ENCODE measurements at regions not wholly inside any gene's neighbourhood (a gene's known extent, or its start where the extent isn't known, plus 50 kb on each side); places are given as distances from the start of the nearest gene placed in this dataset.

GRCh38 chr13:53490752-53491151 is 462.1 kb downstream of the OLFM4 start:
- TF ChIP-seq HDAC6 (IDR thresholded peaks at IDR 0.05; ENCODE audit: low read depth, low read length) (no peak), ATF2 (IDR thresholded peaks at IDR 0.05; ENCODE audit: low read length) (no peak), CEBPB (IDR thresholded peaks at IDR 0.05; ENCODE audit: low read depth, low read length) (no peak), CTCF (IDR thresholded peaks at IDR 0.05; ENCODE audit: control extremely low read depth in 1 of 3, insufficient read depth in 1 of 3, low read depth in 1 of 3, low read length in 3 of 3) (no peak), MAFK (IDR thresholded peaks at IDR 0.05; ENCODE audit: low read depth, low read length) (no peak), EZH2 (IDR thresholded peaks at IDR 0.05; ENCODE audit: low read depth, low read length, severe bottlenecking) (no peak), POLR2A (IDR thresholded peaks at IDR 0.05; ENCODE audit: control extremely low read depth in 1 of 2, low read depth in 2 of 2, low read length in 2 of 2) (no peak), RAD21 (IDR thresholded peaks at IDR 0.05 in 1 of 2, conservative IDR thresholded peaks at IDR 0.05 in 1 of 2; ENCODE audit: low read depth in 2 of 2, low read length in 2 of 2) (no peak), SIN3A (conservative IDR thresholded peaks at IDR 0.05 in 1 of 2, IDR thresholded peaks at IDR 0.05 in 1 of 2; ENCODE audit: low read depth in 1 of 2, low read length in 2 of 2) (no peak)
